ENCODE measurements at regions not wholly inside any gene's neighbourhood (a gene's known extent, or its start where the extent isn't known, plus 50 kb on each side); places are given as distances from the start of the nearest gene placed in this dataset.

DNA sequence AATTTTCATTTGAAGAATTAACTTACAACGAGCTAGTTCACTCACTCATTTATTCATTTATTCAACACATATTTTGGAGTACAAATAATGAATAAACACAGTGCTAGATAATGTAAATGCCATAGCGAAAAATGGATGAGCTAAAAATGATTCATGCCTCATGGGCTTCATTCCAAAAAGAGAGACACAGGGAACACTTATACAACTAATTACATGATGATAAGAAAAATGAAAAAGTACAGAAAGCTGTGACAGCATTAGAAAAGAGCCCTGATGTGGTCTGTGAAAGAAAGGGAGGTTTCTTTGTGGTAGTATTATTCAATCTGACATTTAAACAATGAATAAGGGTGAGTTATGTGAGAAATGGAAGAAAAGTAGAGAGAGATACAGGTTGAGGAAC, 726.4 kb downstream of the AMY1C start:
- Histone ChIP-seq H3K36me3 (ENCODE audit: control insufficient read depth, insufficient read depth, low read length) (no peaks in the 10 kb centered on the region), H3K4me3 (ENCODE audit: low read length) (no peak overlapping the region), H3K4me1 (ENCODE audit: control insufficient read depth, insufficient read depth, low read length) (no peaks in the 10 kb centered on the region), H3K9me3 (ENCODE audit: control insufficient read depth, low read depth, low read length) (no peaks in the 10 kb centered on the region), H3K27me3 (ENCODE audit: control insufficient read depth, insufficient read depth, low read length) (no peaks in the 10 kb centered on the region), H3K27ac (ENCODE audit: low read length) (no peak overlapping the region)
- DNase-seq: no peak
- 56% methylated on average over 1 of the region's 2 CpGs for WGBS (ENCODE audit: insufficient coverage, low lambda C conversion rate)

DNA sequence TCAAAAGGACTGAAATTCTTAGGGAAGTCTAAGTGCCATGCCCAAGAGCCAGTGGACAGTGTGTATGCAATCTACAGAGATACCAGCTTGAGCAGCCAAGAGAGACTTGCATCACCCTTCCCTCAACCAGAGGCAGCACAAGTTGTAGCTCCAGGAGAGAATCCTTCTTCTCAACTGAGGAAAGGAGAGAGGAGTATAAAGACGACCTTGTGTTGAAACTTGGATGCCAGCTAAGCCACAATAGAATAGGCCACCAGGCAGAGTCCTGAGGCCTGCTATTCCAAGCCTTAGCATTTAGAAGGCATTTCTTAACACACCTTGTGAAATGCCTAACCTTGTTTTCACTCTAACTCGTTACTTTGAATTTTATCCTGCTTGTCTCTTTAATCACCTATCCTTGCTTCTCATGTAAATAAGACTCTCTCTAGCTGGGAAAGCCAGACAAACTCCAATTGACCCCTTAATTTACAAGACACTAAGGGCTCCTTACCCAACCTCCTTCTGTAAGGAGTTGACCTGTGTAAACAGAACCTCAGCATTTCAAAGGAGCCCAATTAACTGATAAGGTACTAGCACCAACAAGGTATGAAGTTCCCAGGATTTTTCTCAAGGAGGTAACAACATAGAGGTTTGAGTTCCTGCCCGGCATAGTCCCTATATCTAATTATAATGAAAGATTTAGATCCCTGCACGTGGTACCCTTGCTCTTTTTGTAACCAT, 738.8 kb downstream of the AMY1C start:
- H3K36me3 ChIP-seq (ENCODE audit: control insufficient read depth, insufficient read depth, low read length): no peaks in the 10 kb centered on the region
- H3K4me3 ChIP-seq (ENCODE audit: low read length): no peak overlapping the region
- H3K4me1 ChIP-seq (ENCODE audit: control insufficient read depth, insufficient read depth, low read length): no peaks in the 10 kb centered on the region
- no peaks in the 10 kb centered on the region for H3K9me3 ChIP-seq (ENCODE audit: control insufficient read depth, low read depth, low read length)
- no peak for DNase-seq
- WGBS (ENCODE audit: insufficient coverage, low lambda C conversion rate): 14% methylated on average over 2 of the region's 4 CpGs
- no peaks in the 10 kb centered on the region for H3K27me3 ChIP-seq (ENCODE audit: control insufficient read depth, insufficient read depth, low read length)
- no peak overlapping the region for H3K27ac ChIP-seq (ENCODE audit: low read length)

DNA sequence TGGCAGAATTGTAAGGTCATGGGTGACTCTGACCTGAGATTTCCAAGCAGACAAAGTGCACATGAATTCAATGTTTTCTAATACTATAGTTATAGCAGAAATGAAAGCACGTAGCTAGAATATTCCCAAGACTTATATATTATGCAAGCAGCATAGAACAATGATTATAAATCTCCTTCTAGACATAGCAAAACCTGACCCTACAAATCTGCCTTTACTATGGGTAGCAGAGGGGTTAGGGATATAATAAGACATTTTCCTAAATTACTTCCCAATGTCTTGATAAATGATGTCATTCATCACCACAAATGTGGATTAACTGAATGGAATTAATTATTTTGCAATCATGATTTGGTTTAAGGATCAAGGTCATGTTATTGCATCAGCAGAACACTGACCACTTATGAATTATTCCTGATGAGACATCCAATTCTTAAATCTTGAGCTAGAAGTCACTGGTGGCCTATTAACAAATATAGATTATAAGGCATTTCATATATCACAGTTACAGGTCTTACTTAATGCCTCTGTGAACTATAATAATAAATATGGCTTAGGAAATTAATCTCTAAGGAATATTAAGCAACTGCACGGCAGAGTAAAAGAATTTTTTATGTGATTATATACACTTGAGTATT, 776.6 kb downstream of the AMY1C start:
- WGBS (ENCODE audit: insufficient coverage, low lambda C conversion rate): no CpG with 5 or more reads among the region's 2 CpGs
- DNase-seq: no peak
- Histone ChIP-seq H3K27ac (ENCODE audit: low read length) (no peak overlapping the region), H3K36me3 (ENCODE audit: control insufficient read depth, insufficient read depth, low read length) (no peaks in the 10 kb centered on the region), H3K9me3 (ENCODE audit: control insufficient read depth, low read depth, low read length) (no peaks in the 10 kb centered on the region), H3K4me3 (ENCODE audit: low read length) (no peak overlapping the region), H3K27me3 (ENCODE audit: control insufficient read depth, insufficient read depth, low read length) (no peaks in the 10 kb centered on the region), H3K4me1 (ENCODE audit: control insufficient read depth, insufficient read depth, low read length) (no peaks in the 10 kb centered on the region)

DNA sequence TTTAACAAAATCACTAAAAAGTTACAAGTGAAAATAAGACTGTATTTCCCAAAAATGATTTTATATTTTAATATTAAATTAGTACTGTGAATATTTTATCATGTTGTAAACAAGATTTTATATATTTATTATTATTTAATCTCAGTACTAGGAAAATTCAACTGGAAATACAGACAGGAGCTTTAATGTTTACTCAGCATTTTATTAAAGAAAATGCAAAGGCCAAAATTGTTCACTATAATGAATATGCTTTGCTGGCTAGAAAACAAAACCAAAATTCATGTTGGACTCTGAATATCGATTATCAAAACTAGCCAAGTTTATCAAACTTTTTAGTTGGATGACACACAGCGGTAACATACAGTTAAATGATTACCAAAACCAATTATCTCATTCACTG, 782.3 kb downstream of the AMY1C start:
- no peak overlapping the region for H3K4me3 ChIP-seq (ENCODE audit: low read length)
- DNase-seq: no peak
- H3K36me3 ChIP-seq (ENCODE audit: control insufficient read depth, insufficient read depth, low read length): no peaks in the 10 kb centered on the region
- H3K27me3 ChIP-seq (ENCODE audit: control insufficient read depth, insufficient read depth, low read length): no peaks in the 10 kb centered on the region
- no peaks in the 10 kb centered on the region for H3K4me1 ChIP-seq (ENCODE audit: control insufficient read depth, insufficient read depth, low read length)
- no CpG with 5 or more reads among the region's 2 CpGs for WGBS (ENCODE audit: insufficient coverage, low lambda C conversion rate)
- no peaks in the 10 kb centered on the region for H3K9me3 ChIP-seq (ENCODE audit: control insufficient read depth, low read depth, low read length)
- H3K27ac ChIP-seq (ENCODE audit: low read length): no peak overlapping the region

DNA sequence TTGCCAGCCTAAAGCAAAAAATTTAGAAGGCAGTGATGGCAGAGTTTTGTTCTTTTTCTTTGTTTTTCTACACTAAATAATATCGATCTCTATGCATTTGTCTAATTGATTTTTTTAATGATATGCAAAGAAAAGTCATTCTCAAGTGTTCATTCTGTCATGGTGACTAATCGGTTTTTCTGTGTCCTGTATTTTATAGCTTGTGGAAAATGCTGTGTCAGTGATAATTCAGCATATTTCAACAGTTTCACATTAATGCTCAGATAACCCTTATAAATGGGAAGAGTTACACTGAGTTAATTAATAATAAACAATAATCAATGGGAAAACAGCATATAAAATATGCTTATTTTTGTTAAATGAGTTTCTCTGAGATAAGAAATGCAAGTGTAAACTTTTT, 824.9 kb downstream of the AMY1C start:
- WGBS (ENCODE audit: insufficient coverage, low lambda C conversion rate): 100% methylated on average over 1 of the region's 2 CpGs
- Histone ChIP-seq H3K36me3 (ENCODE audit: control insufficient read depth, insufficient read depth, low read length) (no peaks in the 10 kb centered on the region), H3K27me3 (ENCODE audit: control insufficient read depth, insufficient read depth, low read length) (no peaks in the 10 kb centered on the region), H3K9me3 (ENCODE audit: control insufficient read depth, low read depth, low read length) (no peaks in the 10 kb centered on the region), H3K4me1 (ENCODE audit: control insufficient read depth, insufficient read depth, low read length) (no peaks in the 10 kb centered on the region), H3K27ac (ENCODE audit: low read length) (no peak overlapping the region), H3K4me3 (ENCODE audit: low read length) (no peak overlapping the region)
- DNase-seq: no peak

DNA sequence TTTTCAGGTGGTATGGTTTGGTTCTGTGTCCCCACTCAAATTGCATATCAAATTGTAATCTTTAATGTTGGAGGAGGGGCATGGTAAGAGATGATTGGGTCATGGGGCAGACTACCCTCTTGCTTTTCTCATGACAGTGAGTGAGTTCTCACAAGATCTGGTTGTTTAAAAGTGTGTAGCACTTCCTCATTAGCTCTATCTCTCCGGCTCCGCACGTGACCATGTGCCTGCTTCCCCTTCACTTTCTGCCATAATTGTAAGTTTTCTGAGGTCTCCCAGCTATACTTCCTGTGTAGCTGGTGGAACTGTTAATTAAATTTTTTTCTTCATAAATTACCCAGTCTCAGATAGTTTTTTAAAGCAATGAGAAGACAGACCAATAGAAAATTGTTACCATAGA, 843.2 kb downstream of the AMY1C start:
- Histone ChIP-seq H3K36me3 (ENCODE audit: control insufficient read depth, insufficient read depth, low read length) (no peaks in the 10 kb centered on the region), H3K4me3 (ENCODE audit: low read length) (no peak overlapping the region), H3K9me3 (ENCODE audit: control insufficient read depth, low read depth, low read length) (no peaks in the 10 kb centered on the region), H3K27me3 (ENCODE audit: control insufficient read depth, insufficient read depth, low read length) (no peaks in the 10 kb centered on the region), H3K4me1 (ENCODE audit: control insufficient read depth, insufficient read depth, low read length) (no peaks in the 10 kb centered on the region), H3K27ac (ENCODE audit: low read length) (no peak overlapping the region)
- WGBS (ENCODE audit: insufficient coverage, low lambda C conversion rate): 92% methylated on average over 2 of the region's 3 CpGs
- no peak for DNase-seq

DNA sequence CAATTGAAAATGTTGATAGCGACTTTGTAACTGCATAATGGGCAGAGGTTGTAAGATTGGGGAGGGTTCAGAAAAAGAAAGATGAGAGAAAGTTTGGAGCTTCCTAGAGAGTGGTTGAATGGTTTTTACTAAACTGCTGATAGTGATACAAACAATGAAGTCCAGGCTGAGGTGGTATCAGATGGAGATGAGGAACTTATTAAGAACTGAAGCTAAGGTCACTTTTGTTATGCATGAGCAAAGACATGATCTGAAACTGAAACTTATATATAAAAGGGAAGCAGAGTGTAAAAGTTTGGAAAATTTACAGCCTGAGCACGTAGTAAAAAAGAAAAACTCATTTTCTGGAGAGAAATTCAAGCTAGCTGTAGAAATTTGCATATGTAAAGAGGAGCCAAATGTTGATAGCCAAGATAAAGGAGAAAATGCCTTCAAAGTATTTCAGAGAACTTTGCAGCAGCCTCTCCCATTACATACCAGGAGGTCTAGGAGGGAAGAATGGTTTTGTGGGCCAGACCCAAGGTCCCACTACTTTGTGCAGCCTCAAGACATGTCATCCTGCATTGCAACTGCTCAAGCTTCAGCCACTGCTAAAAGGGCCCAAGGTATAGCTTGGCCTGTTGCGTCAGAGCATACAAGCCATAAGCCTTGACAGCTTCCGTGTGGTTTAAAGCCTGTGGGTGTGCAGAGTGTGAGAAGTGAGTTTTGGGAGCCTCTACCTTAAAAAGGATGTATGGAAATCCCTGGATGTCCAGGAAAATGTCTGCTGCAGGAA, 843.9 kb downstream of the AMY1C start:
- WGBS (ENCODE audit: insufficient coverage, low lambda C conversion rate): 86% methylated on average over 1 of the region's 4 CpGs
- Histone ChIP-seq H3K4me3 (ENCODE audit: low read length) (no peak overlapping the region), H3K4me1 (ENCODE audit: control insufficient read depth, insufficient read depth, low read length) (no peaks in the 10 kb centered on the region), H3K27me3 (ENCODE audit: control insufficient read depth, insufficient read depth, low read length) (no peaks in the 10 kb centered on the region), H3K36me3 (ENCODE audit: control insufficient read depth, insufficient read depth, low read length) (no peaks in the 10 kb centered on the region), H3K9me3 (ENCODE audit: control insufficient read depth, low read depth, low read length) (no peaks in the 10 kb centered on the region), H3K27ac (ENCODE audit: low read length) (no peak overlapping the region)
- peak in 1 of 2 donors; percentile 2 for DNase-seq

DNA sequence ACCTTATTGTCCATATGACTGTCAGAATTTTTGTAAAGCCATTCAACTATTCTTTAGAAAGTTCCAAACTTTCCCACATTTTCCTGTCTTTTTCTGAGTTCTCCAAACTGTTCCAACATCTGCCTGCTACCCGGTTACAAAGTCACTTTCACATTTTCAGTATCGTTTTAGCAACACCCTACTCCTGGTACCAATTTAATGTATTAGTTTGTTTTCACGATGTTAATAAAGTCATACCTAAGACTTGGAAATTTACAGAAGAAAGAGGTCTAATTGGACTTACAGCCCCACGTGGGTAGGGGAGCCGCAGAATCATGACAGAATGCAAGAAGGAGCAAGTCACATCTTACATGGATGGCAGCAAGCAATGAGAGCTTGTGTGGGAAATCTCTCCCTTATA, 867.8 kb downstream of the AMY1C start:
- no peak overlapping the region for H3K4me3 ChIP-seq (ENCODE audit: low read length)
- H3K4me1 ChIP-seq (ENCODE audit: control insufficient read depth, insufficient read depth, low read length): no peaks in the 10 kb centered on the region
- no peaks in the 10 kb centered on the region for H3K27me3 ChIP-seq (ENCODE audit: control insufficient read depth, insufficient read depth, low read length)
- no peak for DNase-seq
- 97% methylated on average over 4 of the region's 5 CpGs for WGBS (ENCODE audit: insufficient coverage, low lambda C conversion rate)
- no peak overlapping the region for H3K27ac ChIP-seq (ENCODE audit: low read length)
- H3K9me3 ChIP-seq (ENCODE audit: control insufficient read depth, low read depth, low read length): no peaks in the 10 kb centered on the region
- H3K36me3 ChIP-seq (ENCODE audit: control insufficient read depth, insufficient read depth, low read length): no peaks in the 10 kb centered on the region

DNA sequence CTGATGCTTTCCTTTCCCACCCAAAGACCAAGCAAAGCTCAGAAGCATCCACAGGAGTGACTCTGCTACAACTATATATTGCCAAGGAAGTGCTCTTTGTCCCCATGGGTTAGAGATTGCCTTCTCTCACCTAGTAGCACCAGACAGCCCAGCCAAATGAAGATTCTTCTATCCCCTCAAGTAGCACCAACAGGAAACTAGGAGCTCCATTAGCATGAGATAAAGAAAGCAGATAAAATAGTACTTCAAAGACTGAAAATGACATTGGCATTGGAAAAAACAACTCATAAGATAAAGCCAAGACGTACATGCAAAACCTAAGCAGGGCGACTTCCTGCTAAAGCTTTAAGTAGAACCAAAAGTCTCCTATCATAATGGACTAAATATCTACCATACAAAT, 871.5 kb downstream of the AMY1C start:
- H3K27ac ChIP-seq (ENCODE audit: low read length): no peak overlapping the region
- DNase-seq: no peak
- no peaks in the 10 kb centered on the region for H3K4me1 ChIP-seq (ENCODE audit: control insufficient read depth, insufficient read depth, low read length)
- 100% methylated on average over 1 of the region's 2 CpGs for WGBS (ENCODE audit: insufficient coverage, low lambda C conversion rate)
- no peaks in the 10 kb centered on the region for H3K36me3 ChIP-seq (ENCODE audit: control insufficient read depth, insufficient read depth, low read length)
- no peak overlapping the region for H3K4me3 ChIP-seq (ENCODE audit: low read length)
- H3K27me3 ChIP-seq (ENCODE audit: control insufficient read depth, insufficient read depth, low read length): no peaks in the 10 kb centered on the region
- H3K9me3 ChIP-seq (ENCODE audit: control insufficient read depth, low read depth, low read length): no peaks in the 10 kb centered on the region

DNA sequence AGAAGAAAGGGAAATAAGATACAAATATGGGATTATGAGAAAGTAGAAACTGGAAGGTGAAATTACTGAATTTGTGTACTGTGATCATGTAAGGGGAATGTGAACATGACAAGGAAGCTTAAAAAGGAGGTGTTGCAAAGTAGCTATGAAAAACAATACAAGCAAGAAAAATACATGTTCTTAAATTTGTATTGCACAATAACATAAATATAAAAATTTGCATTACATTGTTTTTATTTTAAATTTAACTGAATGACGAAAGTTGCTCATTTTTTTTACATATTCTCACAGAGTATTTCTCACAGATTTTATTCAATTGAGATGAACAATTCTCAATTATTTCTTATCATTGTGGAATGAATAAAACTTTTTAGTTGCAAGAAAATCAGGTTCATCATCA, 874.8 kb downstream of the AMY1C start:
- H3K27ac ChIP-seq (ENCODE audit: low read length): no peak overlapping the region
- no peak for DNase-seq
- WGBS (ENCODE audit: insufficient coverage, low lambda C conversion rate): 80% methylated on average over 1 of the region's 1 CpG
- no peaks in the 10 kb centered on the region for H3K4me1 ChIP-seq (ENCODE audit: control insufficient read depth, insufficient read depth, low read length)
- H3K4me3 ChIP-seq (ENCODE audit: low read length): no peak overlapping the region
- H3K36me3 ChIP-seq (ENCODE audit: control insufficient read depth, insufficient read depth, low read length): no peaks in the 10 kb centered on the region
- H3K27me3 ChIP-seq (ENCODE audit: control insufficient read depth, insufficient read depth, low read length): no peaks in the 10 kb centered on the region
- H3K9me3 ChIP-seq (ENCODE audit: control insufficient read depth, low read depth, low read length): no peaks in the 10 kb centered on the region

All from large intestine (tissue), 3 donors.